ENCODE measurements at regions not wholly inside any gene's neighbourhood (a gene's known extent, or its start where the extent isn't known, plus 50 kb on each side); places are given as distances from the start of the nearest gene placed in this dataset.

DNA sequence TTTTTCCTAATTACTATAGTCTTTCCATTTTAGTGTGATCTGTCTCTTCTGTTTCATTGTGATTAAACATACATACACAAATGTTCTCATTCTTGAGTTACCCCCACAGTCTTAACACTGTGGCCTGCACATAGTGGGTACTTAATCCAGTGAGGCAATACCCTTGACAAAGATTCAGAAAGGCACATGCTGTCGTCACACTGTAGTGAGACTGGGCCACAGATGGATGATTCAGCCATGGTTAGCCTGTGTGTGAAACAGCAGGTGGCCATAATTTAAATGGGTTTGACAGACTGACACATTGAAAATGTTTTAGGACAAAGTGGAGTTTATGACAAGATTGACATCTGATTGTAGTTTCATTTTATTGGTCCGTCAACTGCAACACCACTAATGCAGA lies 313.1 kb downstream of the C11orf87 start:
- DNase-seq (ENCODE audit: low read depth in 2 of 2, low spot score in 1 of 2) = no peak

DNA sequence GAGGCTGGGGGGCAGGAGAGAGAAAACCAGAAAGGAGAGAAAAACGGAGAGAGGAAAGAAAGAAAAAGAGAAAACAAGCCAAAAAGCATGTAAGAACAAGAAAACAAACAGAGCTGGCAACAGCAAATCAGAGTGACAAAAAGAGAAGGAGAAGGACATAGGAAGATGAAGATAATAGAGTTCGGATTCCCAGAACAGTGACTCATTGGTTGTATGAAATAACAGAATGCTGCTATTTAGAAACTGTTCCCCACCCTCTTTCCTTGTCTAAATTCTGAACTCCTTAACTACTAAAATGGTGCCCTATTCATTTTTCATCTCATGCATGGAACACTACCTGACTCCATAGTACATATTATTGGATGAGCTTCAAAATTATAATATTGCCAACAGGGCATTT lies 317.4 kb downstream of the C11orf87 start:
- DNase-seq (ENCODE audit: low read depth in 2 of 2, low spot score in 1 of 2) = no peak

DNA sequence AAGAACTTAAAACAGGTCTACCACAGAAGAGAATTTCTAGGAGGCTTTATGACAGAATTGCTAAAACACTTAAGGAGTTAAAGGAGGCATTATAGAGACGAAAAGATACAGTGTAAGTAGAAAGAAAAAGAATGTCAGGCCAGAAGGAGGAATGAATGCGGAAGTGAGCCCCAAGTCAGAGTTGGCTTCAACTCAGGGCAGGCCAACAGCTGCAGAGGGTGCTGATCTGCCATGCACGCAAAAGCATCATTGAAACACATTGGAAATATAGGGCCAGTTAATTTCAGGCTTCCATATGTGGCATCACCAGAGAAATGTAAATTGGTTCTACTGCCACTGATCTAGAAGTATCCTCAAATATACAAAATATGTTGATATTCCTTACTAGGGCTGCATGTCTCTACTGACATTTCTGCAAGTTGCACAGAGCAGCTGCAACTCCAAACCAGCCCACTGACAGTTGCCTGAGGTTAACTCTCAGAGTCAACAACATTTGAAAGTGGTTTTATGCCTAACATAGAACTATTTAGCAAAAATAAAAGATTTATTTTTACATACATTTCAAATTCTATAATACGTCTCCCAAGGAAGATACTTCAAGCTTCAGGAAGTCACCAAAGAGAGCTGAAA lies 324.1 kb downstream of the C11orf87 start:
- DNase-seq (ENCODE audit: low read depth in 2 of 2, low spot score in 1 of 2) = no peak

DNA sequence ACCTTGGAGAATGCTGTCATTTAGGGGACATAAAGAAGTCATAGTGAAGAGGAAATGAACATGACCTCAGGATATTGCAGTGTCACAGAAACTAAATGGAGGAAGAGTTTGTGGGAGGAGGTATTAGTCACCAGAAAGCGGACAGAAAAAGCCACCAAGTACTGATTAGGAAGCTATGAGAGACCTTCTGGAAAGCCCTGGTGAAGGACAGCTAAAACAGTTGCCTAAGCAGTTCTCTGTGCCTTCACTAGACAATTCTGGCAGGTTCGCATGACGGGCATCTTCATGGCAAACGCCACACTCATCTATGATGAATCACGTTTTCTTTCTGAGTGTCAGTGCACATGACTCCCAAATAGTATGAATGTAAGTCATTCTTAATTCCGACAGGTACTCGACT lies 325.8 kb downstream of the C11orf87 start:
- DNase-seq (ENCODE audit: low read depth in 2 of 2, low spot score in 1 of 2) = no peak

DNA sequence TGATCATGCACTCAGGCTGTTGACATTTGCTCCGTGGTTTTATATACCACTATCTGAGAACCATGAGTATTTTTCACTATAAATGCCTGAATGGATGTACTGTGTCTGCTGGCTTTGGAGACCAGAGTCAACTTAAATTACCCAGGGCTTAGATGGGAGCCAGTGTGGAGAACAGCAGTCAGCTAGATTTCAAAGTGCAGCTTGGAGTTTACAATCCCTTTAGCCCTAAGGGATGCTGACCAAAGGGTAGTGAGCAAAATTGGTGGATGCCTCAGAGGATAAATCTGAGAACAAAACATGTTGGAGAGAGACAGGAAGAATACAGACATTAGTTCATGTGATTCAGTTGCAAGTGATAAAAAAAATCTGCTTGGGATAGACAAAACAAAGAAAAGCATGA lies 327.5 kb downstream of the C11orf87 start:
- no peak for DNase-seq (ENCODE audit: low read depth in 2 of 2, low spot score in 1 of 2)

DNA sequence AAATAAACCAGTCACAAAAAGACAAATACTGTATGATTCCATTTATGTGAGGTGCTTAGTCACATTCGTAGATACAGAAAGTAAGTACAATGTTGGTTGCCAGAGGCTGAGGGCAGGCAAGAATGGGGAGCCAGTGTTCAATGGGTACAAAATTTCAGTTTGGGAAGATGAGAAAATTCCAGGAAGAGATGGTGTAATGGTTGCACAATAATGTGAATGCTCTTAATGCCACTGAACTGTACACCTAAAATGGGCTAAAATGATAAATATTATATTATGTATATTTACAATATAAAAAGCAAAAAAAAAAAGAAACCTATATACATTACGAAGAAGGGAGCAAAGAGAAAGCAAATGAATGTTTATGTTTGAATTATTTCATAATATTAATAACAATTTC lies 329.0 kb downstream of the C11orf87 start:
- no peak for DNase-seq (ENCODE audit: low read depth in 2 of 2, low spot score in 1 of 2)

DNA sequence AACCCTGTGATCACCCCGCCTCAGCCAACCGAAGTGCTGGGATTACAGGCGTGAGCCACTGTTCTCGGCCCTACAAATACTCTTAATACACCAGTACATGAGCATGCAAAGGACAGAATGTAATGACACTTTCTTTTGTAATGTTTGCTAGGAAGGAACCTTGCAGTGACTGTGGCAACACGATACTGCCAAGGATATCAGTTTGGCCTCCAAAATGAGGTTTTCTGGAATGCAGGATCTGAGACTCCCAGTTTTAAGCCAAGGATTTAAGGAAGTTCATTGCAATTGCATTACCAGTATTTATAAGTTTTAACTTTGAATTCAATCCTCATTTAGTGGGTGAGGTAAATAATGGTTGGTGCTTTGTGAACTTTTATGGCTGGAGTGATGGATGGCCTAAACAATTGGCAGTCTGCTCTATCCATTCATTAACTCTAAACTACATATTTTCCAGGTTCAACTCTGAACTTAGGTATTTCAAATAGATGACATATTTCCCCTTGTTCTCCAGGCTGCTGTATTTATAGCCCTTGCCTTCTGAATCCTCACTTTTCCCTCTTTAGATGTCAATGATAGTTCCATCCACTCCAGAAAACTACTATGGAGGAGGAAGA lies 330.3 kb downstream of the C11orf87 start:
- DNase-seq (ENCODE audit: low read depth in 2 of 2, low spot score in 1 of 2) = no peak

DNA sequence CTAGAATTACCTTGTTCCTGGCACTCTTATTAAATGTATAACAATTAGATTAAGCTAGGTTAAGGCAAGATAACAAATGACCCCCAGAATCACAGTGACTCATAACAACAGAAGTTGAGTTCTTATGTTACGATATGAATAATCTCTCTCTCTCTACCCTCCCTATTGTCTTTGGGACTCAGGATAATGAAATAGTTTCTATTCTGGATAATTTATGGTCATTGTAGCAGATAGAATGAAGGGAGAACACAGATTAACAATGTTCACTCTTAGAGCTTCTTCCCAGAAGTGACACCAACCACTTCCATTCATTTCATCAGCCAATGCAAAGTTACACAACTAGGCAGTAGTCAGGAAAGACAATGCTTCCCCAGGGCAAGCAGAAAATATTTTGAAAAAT lies 334.5 kb downstream of the C11orf87 start:
- DNase-seq (ENCODE audit: low read depth in 2 of 2, low spot score in 1 of 2) = no peak

DNA sequence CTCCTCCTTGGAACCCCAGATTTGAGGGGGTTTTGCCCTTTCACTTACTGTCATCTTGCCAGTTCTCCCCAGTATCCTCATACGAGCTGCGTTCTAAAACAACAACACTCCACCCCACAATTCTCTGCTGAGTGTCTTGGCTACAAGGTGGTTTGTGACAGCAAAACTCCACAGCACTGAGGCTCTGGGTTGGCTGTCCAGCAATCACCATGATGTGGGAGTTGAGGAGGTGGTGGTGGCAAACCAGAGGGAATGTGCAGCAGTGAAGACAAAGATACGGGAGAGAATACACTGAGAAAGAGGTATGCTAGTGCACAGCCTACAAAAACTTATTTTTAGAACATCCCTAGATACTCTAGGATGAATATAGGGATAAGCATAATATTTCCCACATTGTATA lies 335.0 kb downstream of the C11orf87 start:
- no peak for DNase-seq (ENCODE audit: low read depth in 2 of 2, low spot score in 1 of 2)

DNA sequence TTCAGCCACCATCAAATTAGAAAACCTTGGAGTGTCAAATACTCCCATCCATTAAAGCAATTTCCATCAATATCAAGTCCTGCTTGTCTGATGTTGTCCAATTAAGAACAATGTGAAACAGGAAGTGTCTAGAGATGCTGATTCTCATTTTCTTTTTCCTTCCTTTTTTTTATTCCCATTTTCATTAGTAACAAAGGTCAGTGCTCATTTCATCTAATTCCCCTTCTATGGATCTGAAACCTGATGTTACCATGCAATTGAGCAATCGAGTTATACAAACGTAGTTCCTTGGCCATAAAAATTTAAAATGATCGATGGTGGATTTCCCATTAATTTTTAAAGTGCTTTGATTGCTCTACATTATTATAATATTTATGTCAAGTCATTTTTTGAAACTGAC lies 330.6 kb upstream of the ZC3H12C start:
- DNase-seq (ENCODE audit: low read depth in 2 of 2, low spot score in 1 of 2) = no peak

DNA sequence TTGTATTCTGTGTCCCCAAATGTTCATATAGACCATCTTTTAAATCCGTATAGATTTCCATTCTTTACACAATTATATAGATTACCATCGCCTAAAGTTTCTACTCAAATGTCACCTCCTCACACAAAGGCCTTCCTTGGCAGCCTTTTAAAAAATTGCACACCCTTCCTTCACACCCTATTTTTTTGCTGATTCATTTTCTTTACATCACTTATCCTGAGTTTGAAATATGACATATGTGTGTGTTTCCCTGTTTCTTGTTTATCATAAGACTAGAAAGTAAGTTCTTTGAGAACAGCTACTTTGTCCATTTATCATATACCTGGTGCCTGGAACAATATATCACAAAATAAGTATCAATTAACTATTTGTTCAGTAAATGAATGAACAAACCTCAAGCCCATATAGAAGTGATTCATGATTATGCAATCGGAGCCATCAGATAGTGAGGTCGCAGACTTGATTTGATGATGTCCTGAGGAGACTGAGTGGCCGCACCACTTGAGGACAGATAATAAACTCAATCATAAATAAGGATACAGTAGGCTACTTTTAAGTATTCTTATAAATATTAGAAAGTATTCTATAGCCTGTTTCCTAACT lies 327.4 kb upstream of the ZC3H12C start:
- no peak for DNase-seq (ENCODE audit: low read depth in 2 of 2, low spot score in 1 of 2)

DNA sequence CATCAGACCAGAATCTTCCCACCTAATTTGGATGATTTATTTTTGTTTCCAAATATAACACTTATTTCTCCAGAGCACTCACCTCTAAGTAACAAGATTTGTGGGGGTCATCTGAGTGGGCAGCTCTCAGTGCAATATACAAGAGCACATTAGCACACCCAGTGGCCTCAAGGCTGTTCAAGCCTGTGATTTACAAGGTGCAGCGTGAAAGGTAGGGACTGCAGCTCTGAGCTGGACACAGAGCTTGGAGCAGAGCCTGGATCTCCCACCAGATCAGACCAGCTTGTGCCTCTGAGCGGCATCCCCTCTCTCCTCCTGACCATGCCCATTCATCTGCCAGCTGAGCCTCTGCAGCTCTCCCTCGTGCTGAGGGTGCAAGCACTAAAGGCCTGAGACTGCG lies 323.3 kb upstream of the ZC3H12C start:
- no peak for DNase-seq (ENCODE audit: low read depth in 2 of 2, low spot score in 1 of 2)

DNA sequence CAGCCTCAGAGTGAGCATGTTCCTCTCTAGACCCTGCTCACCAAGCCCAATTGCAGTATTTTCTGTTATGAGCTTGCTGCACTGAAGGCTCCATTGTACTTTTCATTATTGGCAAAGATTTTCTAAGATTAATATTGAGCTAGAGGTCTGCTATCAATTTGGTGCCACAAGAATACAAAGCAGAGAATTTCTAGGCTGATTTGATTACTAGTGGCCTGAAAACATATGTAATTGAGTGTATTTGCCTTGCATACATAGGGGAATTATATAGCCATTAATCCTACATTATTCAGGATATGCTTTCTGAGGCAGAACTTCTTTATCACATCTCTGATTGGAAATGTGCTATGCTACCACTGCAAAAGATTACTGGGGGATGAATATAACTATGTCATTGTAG lies 322.9 kb upstream of the ZC3H12C start:
- no peak for DNase-seq (ENCODE audit: low read depth in 2 of 2, low spot score in 1 of 2)

DNA sequence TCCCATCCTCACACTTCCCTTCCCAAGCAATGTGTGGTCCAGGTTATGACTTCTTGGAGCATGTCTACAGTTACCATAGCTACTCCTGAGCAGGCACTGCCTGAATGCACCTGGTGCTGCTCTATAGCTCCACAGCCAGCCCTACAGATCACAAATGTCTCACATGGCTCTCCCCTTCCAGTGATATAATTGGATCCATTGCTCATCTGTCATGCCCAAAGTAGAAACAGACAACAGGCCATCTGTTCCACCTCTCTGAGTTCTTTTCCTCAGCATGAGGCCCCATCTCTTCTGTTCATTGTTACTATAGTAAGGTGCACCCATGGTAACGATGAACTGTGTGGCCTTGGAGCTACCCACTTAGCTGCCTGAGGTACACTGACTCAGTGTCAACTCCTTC lies 320.3 kb upstream of the ZC3H12C start:
- DNase-seq (ENCODE audit: low read depth in 2 of 2, low spot score in 1 of 2) = no peak

DNA sequence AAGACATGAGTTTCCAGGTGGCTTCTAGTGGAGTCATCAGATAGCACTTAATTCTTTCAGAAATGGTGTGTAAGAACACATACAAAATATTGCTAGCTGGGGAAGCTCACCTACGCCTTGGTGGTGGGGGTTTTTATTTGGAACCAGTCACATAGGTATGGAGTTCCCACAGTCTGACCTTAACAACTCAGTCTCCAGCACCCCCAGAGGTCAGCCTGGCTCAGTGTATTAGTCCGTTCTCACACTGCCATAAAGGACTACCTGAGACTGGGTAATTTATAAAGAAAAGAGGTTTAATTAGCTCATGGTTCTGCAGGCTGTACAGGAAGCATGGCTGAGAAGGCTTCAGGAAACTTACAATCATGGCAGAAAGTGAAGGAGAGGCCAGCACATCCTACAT lies 317.5 kb upstream of the ZC3H12C start:
- DNase-seq (ENCODE audit: low read depth in 2 of 2, low spot score in 1 of 2) = no peak

DNA sequence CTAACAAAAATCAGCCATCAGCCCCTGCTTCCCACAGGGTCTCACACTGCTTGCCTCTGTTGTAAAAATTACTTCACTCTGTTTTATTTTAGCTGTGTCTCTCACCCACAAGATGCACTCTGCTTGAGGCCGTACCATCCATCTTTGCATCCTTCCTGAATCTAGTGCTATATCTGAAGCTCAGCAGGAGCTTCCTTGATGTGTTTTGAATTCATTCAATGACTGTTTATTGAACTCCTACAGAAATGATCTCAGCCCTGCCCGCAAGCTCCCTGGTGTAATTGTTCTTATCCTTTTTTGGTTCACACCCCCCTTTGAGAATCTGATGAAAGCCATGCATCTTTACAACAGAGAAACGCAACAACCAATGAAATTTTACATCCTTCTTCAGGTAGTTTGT lies 310.2 kb upstream of the ZC3H12C start:
- DNase-seq (ENCODE audit: low read depth in 2 of 2, low spot score in 1 of 2) = no peak

DNA sequence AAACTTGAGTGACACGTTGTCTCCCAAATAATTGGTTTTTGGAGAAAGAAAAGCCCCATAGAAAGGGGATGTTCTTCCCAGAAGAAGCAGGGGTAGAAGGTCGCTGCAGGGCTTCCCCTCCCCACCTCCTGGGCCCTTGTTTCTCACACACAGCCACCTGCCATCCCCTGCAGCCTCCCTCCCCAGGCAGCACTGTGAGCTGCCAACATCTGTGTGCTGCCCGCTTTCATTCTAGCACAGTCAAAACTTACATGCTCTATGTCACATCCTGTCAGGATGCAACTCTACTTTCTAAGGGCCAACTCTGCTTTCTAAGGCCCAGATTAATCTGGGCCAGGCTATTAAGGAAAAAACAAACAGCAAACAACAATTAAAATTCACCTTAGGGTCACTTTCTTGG lies 309.4 kb upstream of the ZC3H12C start:
- DNase-seq (ENCODE audit: low read depth in 2 of 2, low spot score in 1 of 2) = no peak

DNA sequence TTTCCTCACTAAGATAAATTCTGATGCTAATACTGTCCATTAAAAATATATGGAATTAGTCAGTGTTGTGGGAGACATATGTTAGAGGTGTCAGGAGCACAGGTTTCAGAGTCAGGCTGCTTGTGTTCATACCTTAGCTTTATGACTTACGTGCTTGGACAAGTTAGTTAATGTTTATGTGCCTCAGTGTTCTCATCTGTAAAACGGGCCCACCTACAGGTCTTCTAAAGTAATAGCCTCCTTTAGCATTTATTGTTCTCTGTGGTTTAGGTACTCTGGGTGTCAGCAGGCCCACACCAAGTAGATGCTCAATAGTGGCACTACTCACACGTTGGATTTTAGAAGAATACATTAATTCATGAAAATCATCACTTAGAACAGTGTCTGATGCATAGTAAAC lies 308.7 kb upstream of the ZC3H12C start:
- DNase-seq (ENCODE audit: low read depth in 2 of 2, low spot score in 1 of 2) = no peak

DNA sequence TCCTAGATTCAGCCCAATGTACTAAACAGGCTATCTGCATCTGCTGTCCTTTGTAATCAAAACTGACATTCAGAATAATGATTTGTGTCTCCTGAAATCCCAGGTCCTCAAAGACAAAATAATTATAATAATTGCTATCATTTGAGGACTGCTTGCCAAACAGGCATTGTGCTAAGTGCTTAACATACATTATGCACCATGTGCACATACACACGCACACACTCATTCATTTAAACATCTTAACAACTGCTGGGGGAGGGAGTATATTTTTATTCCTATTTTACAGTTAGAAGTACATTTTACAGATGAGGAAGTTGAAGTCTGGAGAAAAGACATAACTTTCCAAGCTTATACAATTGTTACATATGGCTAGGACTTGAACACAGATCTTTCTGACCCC lies 308.0 kb upstream of the ZC3H12C start:
- no peak for DNase-seq (ENCODE audit: low read depth in 2 of 2, low spot score in 1 of 2)

DNA sequence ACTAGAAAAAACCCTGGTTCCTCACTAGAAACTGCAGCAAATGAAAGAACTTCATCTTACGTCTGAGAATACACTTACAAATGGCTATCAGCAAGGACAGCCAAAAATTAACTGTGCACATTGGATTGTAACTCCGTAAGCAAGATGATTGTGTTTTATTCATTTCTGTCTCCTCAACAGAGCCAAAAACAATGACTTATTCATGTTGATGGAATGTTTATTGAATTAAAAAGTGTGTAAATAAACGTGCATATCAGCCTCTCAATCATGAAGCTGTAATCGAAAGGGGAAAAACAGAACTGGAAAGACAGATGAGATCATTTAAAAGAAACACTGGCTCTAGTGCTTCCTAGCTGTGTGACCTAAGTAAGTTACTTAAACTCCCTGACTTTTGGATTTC lies 307.5 kb upstream of the ZC3H12C start:
- no peak for DNase-seq (ENCODE audit: low read depth in 2 of 2, low spot score in 1 of 2)

DNA sequence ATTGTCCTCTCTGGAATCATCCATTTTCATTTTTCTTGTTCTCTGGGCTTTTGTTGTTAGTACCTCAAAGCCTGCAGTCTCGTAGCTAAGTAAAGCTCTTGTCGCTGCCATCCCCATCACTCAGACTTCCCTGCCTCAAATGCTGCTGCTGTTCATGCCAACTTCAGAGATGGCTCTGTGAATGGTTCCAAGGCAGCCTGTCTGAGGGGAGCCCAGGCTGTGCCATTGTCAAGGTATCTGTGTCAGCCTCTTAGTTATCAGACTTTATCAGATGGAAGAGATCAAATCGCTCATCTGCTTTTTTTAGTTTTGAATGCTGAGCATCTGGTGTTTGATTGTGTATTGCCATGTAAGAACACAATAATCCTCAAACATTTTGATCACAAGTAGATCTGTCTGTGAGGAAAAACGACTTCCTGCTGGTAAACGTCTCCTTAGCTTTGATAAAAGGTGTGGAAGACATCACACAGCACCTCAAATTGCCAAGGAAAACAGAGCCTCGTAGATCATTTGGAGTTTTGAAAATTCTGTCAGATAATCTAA lies 304.2 kb upstream of the ZC3H12C start:
- no peak for DNase-seq (ENCODE audit: low read depth in 2 of 2, low spot score in 1 of 2)

DNA sequence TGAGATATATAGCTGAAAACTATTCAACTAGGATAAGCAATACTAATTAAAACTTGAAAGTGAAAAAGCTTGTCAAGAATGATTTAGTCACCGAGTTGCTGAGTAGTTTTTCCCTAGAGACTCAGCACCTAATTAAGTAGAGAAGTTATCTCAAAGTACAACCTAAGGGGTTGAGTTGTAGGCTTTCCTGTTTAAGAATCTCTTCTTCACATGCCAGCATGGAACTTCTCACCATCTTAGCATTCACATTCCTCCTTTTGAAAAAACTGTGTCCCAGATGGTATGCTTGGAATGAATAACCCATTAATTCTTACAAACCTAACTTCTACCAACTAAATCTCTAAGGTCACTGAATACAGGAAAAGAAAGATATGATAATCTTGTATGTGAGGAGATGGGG lies 303.3 kb upstream of the ZC3H12C start:
- DNase-seq (ENCODE audit: low read depth in 2 of 2, low spot score in 1 of 2) = no peak

DNA sequence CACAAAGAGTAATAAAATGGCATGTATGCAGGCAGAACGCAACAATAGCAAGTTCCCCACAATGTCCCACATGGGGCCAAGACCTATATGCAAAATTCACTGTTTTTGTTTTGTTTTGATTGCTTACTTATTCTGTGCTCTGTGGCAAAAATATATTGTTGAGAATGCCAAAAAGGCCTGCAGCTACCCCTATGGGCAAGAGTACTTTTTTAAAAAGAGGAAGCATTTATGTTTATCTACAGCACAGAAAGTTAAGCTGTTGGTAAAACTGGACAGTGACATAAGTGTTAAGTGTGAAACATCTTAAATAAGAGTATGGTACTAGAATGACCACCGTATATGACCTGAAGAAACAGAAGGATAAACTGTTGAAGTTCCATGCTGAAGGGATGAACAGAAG lies 301.9 kb upstream of the ZC3H12C start:
- DNase-seq (ENCODE audit: low read depth in 2 of 2, low spot score in 1 of 2) = no peak

Data from stimulated activated CD8-positive, alpha-beta memory T cell treated with anti-CD3 and anti-CD28 coated beads, Interleukin-4, amount 100 ng/mL, for 4 hours (primary cell).